ENCODE measurements at regions not wholly inside any gene's neighbourhood (a gene's known extent, or its start where the extent isn't known, plus 50 kb on each side); places are given as distances from the start of the nearest gene placed in this dataset.

GRCh38 chr9:4356306-4356705 is 56.4 kb upstream of the GLIS3 start:
- TF ChIP-seq EZH2 (IDR thresholded peaks at IDR 0.05; ENCODE audit: borderline replicate concordance, insufficient read depth, low read length, poor library complexity, severe bottlenecking) (no peak), TAF1 (IDR thresholded peaks at IDR 0.05; ENCODE audit: low read depth) (no peak), REST (IDR thresholded peaks at IDR 0.05; ENCODE audit: borderline replicate concordance) (no peak), CTCF (IDR thresholded peaks at IDR 0.05; ENCODE audit: poor library complexity, severe bottlenecking) (no peak), EP300 (conservative IDR thresholded peaks at IDR 0.05; ENCODE audit: poor library complexity, severe bottlenecking) (no peak), POLR2AphosphoS5 (IDR thresholded peaks at IDR 0.05) (no peak)

Measured in neural cell (in vitro differentiated cells).